ENCODE measurements at regions not wholly inside any gene's neighbourhood (a gene's known extent, or its start where the extent isn't known, plus 50 kb on each side); places are given as distances from the start of the nearest gene placed in this dataset.

DNA sequence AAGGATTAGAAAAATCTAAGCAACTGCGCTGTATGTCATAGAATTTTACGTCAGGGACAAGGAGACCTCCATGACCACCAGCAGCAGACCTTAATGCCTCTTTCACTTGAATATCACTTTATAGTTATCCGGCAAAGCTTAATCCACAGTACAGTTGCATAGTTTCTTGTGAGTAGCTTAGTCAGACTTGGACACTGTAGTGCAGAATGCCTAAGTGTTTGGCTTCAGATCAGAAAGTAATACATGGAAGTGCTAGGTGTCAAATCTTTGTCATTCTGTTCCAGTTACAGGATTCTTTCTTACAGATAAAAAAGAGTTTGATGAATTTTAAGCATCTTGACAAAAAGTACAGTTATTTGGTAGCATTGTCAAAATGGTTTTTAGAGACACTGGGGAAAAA lies 239.9 kb upstream of the PAPPA start:
- DNase-seq: no peak

DNA sequence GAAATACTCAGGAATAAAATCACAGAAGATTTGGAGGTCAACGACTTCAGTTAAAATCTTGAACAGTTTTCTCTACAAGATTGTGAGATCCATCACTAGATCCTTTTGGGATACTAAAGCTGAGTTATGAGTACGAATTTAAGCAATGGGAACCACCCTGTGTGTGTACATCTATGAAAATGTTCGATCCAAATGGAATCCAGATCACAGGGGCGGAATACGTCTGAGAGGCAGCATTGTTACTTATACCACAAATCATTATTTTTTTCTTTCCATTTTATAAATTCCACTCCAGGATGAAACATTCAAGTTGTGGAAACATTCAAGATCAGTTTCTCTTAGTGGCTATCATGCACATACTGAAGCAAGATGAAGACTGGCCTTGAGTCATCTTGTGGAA lies 239.3 kb upstream of the PAPPA start:
- no peak for DNase-seq

- DNase-seq: no peak
These were observed 232.3 kb upstream of the PAPPA start for GRCh38 chr9:115921301-115921700.

- DNase-seq: no peak
These were observed 231.1 kb upstream of the PAPPA start for GRCh38 chr9:115922444-115922843.

DNA sequence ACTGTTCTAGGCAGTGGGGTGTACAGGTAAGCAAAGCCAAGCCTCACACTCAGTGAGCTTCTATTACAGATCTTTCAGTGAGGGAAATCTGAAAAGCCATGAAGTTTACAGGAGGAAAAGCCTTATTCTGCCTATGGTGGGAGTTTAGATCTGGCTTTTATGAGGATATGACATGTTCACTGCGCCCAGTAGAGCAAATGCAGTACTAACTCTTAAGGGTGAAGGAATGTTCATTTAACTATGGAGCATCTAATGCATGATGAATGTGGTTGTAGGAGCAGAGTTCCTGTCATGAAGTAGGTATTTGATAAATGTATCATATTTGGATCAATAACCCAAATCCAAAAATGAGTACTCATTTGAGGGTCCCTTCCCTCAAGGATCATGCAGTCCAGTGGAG lies 230.2 kb upstream of the PAPPA start:
- no peak for DNase-seq

GRCh38 chr9:115923903-115924668 lies 229.5 kb upstream of the PAPPA start:
- DNase-seq: no peak

- DNase-seq: no peak
These were observed 229.0 kb upstream of the PAPPA start for GRCh38 chr9:115924669-115924987.

- DNase-seq: no peak
These were observed 228.2 kb upstream of the PAPPA start for GRCh38 chr9:115925424-115925823.

DNA sequence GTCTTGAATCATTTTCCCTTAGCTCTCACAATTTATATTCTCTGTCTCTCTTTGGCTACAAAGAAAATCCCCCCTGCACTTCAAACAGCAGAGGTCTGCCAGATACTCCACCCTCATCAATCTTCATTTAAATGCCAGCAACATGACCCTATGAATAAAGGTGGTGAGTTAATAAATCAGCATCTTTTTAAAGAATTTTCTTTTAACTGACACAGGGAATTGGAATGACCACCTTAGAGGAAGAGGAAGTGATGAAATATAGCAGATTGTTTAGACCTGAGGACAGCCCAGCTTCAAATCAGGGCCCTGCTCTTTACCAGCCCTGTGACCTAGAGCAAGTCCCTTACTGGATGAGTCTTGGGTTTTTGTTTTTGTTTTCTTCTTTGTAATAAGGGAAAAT lies 223.1 kb upstream of the PAPPA start:
- DNase-seq: no peak

DNA sequence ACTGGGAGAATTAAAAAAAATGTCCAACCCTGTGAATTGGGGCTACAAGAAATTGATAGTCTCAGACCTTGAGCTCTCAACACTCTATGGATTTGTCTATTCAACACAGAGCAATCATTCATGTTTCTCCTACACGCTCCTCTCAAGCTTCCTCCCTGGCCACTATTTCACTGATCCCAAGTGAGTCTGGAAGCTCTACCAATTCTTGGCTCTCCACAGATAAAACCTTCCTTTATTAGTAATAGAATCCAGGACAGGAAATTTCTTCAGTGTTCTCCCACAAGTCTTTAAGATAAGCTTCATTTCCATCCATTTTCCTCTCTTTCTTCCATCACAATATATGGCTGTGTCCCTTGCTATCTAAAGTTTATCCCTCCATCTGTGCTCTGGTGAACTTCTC lies 215.1 kb upstream of the PAPPA start:
- DNase-seq: no peak

DNA sequence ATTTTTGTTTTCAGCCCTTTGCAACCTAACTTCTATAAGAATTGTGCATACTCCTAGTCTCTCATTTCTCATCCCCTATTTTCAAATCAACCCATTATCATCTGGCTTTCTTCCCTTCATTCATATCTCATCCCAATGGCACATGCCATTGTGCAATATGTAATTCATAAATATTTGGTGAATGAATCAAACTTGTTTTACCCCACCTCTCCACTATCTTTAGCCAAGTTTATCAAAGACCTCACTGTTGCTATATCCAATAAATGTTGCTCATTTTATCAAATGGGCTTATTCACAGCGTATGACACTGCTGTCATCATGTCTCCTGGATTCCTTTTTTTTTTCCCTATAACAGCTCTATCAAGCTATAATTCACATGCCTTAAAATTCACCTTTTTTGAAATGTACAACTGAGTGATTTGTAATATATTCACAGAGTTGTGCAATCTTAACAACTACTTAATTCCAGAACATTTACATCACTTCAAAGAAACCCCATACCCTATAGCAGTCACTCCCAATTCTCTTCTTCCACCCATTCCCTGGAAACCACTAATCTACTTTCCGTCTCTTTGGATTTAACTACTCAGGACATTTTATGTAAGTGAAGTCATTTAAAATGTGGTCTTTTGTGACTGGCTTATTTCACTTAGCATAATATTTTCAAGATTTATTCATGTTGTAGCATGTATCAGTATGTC lies 214.4 kb upstream of the PAPPA start:
- no peak for DNase-seq

GRCh38 chr9:115941561-115942315 lies 211.9 kb upstream of the PAPPA start:
- DNase-seq: no peak

- no peak for DNase-seq
These were observed 210.0 kb upstream of the PAPPA start for GRCh38 chr9:115943431-115944165.

GRCh38 chr9:115944166-115944948 lies 209.2 kb upstream of the PAPPA start:
- no peak for DNase-seq

- DNase-seq: no peak
These were observed 208.6 kb upstream of the PAPPA start for GRCh38 chr9:115945009-115945431.

DNA sequence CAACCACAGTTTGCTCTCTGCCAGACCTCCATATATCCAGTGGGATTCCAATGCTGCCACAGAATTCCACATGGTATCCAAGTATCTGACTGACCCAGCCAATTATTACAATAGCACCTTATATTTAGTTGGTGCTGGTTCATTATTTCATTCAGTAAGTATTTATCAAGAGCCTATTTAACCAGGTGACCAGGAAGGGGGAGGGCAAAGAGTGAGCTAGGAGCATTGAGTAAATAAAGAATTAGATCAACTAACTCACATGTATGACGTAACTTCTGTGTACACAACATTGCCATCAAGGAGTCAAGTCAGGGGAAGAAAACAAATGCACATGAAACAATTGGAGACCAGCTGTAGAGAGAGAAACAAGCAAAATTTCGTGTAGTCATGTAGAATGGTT lies 207.1 kb upstream of the PAPPA start:
- DNase-seq: no peak

- no peak for DNase-seq
These were observed 201.6 kb upstream of the PAPPA start for GRCh38 chr9:115951977-115952376.

- DNase-seq: no peak
These were observed 200.9 kb upstream of the PAPPA start for GRCh38 chr9:115952430-115953292.

- DNase-seq: no peak
These were observed 197.2 kb upstream of the PAPPA start for GRCh38 chr9:115956371-115956770.

- DNase-seq: no peak
These were observed 196.0 kb upstream of the PAPPA start for GRCh38 chr9:115957585-115957984.

- DNase-seq: no peak
These were observed 188.8 kb upstream of the PAPPA start for GRCh38 chr9:115964710-115965347.
